Fibroblast of skin of scalp (primary cell): ENCODE measurements at regions not wholly inside any gene's neighbourhood (a gene's known extent, or its start where the extent isn't known, plus 50 kb on each side); places are given as distances from the start of the nearest gene placed in this dataset.
A peak's percentile ranks its signal among the peaks of the same experiment; 100 is the strongest.
"Not testable (repeated sequence)": the region's sequence is repeated elsewhere in the genome, so short reads cannot be mapped to it uniquely, and the experiment has no call there.

Experiments
- DNase-seq: peaks from one replicate; pipeline ENCODE4 v3.0.0-alpha.2; 2013

DNA sequence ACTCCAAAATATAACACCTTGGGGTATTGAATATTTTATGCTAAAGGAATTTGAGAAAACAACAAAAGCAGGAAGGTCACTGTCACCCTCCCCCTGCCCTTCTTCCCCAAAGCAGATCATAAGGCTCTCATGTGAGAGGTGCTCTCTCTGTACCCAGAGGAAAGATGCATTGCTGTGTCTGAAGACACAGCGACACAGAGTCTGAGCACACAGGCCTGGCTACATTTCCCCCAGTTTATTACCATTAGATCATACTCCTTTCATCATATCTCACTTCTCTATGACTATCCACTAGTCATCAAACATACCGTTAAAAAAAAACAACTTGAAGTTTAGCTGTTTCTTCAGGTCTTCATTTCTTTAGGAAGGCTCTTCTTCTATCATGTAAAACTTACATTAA lies 127.1 kb downstream of the PPIAL4G start:
- DNase-seq: no peak

DNA sequence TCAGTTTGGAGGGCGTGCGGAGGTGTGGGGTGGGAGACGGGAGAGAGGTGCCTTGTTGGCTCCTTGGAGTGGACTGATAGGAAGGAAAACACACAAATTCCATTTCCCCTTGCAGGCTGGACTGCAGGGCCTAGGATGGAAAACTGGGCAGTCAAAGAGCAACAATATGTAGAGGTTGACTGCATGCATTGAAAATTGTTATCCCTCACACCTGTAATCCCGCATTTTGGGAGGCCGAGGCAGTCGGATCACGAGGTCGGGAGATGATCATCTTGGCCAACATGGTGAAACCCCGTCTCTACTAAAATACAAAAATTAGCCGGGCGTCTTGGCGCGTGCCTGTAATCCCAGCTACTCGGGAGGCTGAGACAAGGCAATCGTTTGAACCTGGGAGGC lies 128.2 kb downstream of the PPIAL4G start:
- no peak for DNase-seq

DNA sequence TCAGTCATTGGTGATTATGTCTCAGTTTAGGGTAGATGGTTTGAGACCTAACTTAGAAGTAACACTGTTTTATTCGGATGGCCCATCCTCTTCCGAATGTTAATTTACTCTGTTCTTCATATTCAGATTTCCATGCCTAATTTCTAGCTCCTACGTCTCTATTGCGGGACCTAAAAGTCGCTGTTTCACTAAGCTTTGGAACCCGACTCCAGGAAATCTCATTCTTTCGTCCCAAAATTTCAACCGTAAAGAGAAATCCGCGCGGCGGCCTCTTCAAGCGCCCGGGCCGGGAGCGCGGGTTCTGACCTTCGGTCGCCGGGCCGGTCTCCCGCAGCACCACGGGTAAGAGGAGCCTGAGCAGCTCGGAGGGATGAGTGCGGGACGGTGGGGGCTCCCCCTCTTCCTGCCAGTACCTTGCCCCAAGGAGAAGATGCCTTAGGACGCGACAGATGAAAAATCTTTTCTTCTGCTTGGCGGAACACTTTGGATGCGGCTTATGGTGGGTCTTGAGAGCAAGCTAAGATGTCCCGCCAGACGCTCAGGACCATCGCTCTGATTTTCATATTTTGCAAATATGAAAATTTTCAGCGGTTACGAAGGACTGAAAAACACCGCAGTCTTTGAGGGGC lies 128.7 kb downstream of the PPIAL4G start:
- no peak for DNase-seq

DNA sequence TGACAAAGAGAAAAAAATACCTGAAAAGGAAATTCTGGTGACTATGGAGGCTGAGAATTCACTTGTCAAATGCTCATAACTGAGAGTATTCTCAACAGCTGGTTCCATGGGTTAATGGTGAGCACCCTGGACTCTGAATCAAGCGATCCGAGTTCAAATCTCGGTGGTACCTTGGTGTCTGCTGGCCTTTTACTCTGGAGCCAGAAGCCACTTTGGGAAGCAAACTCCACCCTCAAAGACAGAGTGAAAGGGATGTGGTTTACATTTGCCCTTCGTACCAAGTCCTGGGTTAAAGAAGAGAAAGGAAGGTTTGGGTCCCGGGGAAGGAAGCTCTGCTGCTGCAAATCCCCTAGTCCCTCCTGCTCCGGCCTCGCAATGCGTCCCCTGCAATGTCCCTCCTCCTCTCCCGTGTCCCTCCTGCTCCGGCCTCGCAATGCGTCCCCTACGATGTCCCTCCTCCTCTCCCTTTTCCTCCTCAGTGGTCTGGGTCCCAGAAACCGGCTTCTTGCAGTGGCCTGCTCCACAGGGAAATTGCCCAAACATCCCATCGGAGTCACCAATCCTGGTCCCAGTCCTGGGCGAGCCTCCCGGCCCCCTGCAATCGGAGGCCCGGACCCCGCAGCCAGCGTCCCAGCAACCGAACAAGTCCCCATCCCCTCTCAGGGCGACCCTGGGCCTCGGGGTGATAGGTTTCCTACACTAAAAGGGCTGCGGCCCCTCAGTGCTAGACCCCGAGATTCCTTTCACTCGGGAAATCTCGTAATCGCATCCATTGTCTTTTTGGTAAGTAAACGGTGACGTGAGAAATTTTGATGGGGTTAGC lies 129.4 kb downstream of the PPIAL4G start:
- DNase-seq: peak; percentile 75

DNA sequence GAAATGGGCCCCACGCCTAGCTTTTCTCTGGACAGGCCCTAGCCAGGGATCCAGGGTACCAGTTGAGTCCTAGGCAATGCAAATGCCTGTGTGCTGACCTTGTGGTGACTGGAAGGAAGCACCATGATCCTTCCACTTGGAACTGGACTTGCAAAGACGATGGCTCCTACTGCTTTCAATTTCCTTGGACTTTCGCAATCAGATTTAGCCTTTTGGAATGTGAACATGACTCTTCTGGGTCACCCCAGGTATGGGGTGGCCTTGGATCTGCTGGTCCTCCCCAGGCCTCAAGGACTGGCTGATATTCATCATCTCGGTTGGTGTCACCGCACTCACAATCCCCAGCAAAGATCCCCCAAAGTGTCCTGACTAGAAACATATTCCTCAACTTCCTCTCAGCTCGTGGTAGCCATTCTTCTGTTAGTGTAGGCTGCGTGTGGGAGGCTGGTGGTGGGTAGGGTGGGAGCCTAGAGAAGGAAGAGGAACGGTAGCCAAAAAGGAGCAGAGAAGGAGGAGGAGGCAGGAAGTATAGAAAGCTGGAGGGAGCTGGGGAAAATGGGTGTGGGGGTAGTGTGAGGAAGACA lies 130.5 kb downstream of the PPIAL4G start:
- DNase-seq: no peak

DNA sequence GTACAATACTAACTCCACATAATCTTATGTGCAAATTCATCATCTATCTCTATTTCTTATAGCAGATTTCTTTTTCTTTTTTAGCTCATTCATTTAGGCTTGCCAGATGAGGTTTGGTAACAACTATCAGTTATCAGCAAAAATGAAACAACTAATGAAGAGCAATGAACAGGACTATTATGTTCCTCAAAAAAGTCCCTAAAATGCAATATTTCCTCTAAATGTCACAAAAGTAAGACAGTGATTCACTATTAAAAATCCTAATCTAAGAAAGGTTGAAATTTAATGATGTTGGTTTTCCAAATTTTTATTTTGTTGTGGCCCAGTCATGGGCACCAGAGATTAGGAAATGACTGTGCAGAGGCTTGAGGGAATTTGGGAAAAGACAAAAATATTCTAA lies 135.3 kb downstream of the PPIAL4G start:
- DNase-seq: no peak

DNA sequence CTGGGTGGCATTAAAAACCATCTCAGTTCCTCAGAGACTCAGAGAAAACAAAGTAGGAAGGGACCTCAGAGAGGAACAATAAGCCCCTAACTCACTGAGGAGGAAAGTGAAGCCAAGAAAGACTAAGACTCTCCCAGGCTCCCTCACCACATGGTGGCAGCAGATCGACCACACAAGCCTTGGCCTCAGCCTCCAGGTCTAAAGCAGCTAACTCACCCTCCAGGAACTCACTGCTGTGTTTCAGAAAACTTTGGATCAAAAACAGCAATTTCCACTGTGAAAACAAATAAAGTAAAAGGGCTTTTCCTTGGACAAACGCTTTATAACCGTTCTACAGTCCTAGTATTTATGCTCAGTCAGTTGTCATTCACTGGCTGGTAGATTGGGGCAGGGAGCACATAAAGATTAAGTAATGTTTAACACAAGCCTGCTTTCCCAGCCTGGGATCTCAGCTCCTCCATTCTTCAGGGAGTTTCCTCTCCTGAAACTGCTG lies 137.4 kb downstream of the PPIAL4G start:
- DNase-seq: peak; percentile 46

DNA sequence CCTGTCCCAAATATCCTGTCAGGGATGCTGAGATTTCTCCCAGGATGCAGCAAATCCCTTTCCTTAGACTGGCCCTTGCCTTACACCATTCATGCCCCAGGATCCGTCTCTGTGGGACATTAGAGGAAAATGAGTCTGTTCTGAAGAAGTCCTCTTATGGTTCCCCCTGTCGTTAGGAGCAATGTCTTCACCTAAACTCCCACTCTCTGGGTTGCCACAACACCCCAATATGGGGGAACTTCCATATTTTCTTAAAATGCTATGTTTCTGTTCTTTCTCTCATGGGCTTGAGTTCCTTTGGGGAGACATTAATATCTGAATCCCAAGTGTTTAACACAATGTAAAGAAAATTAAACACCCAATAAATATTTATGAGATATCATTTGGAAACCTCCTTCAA lies 138.5 kb downstream of the PPIAL4G start:
- DNase-seq: not testable (repeated sequence)

DNA sequence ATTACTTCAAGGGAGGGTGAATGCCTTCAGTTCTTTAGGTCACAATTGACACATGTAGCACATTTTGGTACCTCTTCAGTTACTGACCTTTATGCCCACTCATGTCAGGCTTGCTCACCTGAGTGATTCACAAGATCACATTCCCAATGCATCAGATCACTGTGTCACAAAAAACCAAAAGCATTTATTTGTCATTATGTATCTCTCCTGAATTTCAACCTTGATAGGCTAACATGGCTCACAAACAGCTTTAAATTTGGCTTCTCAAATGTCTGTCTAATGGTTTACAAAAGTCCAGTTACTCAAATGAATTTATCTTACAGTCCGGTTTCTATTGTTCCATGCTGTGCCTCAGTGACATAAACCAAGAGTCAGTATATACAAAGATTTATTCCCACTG lies 141.4 kb downstream of the PPIAL4G start:
- not testable (repeated sequence) for DNase-seq

DNA sequence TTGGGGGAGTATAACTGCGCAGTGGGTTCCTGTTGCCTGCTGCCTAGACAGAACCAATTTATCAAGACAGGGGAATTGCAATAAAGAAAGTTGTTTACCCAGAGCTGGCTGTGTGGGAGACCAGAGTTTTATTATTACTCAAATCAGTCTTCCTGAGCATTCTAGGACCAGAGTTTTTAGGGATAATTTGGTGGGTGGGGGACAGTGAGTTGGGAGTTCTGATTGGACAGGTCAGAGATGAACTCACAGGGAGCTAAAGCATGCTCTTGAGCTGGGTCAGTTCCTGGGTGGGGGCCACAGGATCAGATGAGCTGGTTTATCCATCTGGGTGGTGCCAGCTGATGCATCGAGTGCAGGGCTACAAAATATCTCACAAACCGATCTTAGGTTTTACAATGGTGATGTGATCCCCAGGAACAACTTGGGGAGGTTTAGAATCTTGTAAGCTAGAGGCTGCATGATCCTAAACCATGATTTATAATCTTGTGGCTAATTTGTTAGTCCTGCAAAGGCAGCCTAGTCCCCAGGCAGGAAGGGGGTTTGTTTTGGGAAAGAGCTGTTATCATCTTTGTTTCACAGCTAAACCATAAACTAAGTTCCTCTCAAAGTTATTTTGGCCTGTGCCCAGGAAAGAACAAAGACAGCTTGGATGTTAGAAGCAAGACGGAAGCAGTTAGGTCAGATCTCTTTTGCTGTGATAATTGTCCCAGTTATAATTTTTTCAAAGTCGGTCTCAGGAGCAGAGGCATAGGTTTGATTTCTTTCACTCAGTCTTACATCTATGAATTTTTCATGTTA lies 146.8 kb downstream of the PPIAL4G start:
- DNase-seq: not testable (repeated sequence)

DNA sequence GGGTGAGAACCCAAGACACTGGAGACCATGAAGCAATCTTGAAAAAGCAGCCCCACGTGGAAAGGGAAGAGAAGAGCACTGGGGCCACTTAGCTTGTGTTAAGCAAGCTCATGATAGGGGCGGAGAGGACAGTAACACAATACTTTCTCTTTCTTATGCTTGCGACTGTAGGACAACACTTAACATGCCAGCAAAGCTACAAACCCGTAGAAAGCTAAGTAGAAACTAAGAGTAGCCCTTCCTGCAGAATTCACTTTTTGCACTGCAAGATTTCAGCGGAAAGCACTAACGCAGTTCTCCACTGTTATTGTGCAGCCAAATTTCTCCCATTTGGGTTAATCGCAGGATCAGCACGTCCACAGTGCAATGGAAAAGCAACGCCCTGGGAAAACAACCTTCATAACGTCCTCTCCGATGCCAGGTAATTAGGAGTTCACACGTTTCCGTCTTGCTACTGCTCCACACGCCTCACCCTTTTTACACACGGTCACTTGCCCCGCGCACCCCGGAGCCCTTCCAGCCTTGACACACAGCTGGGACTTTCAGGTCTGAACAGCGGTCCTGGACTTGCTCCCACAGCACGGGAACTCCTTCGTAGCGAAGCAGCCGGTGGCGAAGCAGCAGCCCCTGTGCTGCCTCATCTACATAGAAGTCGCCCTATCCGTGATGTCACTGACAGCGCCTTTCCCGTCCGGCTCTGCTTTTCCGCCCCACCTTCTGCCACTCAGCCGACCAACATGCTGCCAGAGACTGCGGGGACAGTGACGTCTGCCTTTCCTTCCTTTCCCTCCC lies 148.6 kb downstream of the PPIAL4G start:
- DNase-seq: peak; percentile 93

DNA sequence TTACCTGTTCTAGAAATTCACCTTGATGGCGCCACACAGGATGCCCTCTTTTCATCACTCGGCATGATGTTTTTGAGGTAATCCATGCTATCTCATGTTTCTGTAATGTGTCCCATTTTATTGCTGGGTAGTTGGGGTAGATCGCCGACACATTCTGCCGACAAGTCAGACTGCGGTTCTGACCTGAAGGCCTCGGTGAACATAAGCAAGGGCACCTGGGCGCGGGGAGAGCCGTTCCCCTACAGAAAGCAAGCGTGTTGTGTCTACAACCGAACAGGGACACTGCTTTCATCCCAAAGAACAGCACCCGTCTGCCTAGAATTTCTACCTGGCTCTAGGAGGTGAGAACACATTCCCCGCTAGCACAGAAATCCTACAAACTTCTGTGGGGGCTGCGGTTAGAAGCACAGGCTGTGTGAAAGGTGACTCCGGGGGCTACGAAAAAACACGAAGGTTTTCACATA lies 149.2 kb downstream of the PPIAL4G start:
- no peak for DNase-seq

DNA sequence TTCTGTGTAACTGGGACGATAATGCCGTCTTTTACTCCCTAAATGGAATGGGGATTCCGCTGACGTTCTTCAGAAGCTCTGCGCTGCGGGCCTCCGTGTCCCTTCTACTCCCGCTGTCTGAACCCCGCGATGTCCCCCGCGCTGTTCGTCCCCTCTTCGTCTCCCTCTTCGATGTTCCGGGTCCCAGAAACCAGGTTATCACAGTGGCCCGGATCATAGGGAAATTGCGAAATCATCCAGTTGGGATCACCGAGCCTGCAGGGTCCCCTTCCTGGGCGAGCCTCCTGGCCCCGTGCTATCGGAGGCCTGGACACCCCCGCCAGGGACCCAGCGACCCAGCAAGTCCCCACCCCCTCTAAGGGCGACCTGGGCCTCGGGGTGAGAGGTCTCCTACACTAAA lies 154.2 kb downstream of the PPIAL4G start:
- no peak for DNase-seq

DNA sequence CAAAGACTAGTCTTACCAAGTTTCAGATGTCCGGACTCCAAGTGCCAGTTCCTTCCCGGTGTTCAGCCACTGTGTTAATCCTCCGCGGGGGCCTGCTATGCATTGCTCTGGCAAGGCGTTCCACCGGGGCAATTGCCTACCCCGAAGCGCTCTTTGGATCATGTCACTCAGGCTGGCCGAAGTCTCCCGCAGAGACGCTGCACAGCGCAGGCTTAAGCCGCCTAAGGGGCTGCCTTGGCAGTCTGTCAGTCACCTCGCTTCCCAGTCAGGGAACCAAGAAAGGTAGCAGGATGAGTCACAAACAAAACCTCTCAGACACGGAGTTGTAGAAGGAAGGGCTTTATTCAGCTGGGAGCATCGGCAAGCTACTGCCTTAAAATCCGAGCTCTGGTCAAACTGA lies 158.1 kb downstream of the PPIAL4G start:
- DNase-seq: not testable (repeated sequence)

DNA sequence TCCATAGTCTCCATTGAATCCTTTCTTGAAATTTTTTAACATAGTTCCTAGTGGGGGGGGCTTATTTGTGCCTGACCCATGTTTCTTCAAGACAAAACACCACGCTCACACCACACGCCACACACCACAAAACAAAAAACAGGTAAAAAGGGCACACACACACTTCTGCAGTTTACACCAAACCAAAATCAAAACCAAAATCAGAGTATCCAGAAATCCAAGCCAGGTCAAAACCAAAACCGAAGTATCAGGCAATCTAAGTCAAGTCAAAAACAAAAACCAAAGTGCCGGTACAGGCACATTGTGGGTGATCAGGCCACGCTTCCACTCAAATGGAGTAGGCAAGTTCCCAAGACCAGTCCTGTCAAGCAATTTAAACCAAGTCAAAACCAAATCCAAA lies 158.6 kb downstream of the PPIAL4G start:
- not testable (repeated sequence) for DNase-seq

DNA sequence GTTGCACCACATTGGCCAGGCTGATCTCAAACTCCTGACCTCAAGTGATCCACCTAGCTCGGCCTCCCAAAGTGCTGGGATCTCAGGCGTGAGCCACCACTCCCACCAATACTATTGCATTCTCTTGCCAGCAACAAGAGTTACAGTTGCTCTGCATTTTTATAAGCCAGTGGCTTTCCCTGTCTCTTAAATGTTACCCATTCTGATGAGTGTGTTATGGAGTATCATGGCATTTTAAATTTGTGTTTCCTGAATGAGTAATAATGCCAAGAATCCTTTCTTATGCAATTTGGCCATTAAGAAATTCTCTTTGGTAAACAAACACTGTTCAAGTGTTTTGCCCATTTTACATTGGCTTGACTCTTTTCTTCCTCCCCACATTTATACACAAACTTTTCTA lies 163.0 kb downstream of the PPIAL4G start:
- DNase-seq: not testable (repeated sequence)

DNA sequence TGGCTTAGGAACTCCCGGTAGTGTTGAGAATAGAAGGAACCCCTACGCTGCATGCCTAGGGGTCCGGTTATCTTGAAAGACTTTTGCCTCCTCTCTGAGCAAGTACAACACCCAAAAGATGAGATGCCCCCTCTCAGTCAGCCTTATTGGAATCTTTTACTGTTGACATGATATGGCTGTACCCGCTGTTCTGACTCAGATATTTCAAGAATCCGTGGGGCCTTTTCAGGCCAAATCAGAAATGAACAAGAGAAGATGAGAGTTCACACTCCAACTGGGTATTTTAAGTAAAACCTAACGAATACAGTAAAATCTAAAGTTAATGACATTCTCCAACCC lies 164.2 kb downstream of the PPIAL4G start:
- DNase-seq: no peak

DNA sequence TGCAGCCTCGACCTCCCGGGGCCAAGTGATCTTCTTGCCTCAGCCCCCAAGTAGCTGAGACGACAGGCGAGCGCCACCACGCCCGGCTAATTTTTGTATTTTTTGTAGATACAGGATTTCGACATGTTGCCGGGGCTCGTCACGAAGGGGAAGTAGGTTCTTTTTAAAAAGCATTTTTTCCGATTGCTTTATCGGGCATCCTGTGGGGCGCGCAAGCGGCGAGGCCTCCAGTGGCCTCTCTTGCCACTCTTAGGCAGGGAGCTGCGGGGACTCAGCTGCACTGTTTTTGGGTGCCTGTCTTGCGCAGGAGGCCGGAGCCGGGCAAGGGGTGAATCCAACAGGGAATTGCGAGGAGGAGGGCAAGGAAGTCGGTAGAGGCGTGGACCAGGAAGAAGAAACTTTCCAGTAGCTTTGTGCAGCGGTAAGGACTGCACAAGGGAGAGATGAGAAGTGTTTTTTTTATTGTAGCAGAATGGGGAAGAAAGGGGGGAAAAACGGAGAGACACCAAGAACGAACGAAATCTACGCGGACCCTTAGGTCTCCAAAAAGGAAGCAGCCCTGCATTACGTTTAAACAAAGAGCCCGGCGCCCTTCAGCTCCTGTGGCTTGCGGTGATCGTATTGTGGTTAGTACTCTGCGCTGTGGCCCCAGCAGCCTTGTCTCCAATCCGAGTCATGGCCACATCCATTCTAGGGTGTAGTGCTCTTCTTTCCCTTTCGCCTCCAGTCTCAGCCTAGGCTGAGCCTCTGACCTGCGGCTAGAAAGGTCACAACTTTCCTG lies 164.8 kb downstream of the PPIAL4G start:
- no peak for DNase-seq

DNA sequence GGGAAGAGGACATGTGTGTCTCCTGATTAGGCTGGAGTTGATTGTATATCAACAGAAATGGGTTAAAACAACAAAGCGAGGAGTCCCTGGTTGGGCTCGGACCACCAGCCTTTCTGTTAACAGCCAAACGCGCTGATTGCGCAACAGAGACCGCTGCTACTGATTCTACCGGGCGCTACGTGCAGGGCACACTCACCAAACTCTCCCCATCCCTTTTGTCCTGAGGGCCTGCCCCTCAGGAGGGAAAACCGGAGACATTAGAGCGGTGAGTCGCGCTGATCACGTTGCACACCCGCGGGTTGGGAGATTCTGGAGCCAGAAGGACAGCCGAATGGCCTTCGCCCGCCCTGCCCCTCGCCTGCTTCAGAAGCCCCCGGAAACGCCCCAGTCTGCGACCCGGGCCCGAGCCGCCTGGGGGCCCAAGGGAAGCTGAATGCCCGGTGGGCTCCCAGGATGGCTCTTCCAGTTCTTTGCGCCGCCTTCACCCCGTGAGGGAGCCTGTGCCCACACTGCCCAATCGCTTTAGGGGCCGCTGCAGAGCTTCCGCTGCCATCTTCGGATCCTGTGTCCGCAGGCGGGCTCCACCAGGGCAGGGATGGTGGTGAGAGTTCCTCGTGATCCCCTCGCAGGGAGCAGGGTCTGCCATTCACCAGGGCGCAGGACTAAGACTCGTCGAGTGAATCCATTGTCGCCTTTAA lies 165.4 kb upstream of the NBPF11 start:
- no peak for DNase-seq

DNA sequence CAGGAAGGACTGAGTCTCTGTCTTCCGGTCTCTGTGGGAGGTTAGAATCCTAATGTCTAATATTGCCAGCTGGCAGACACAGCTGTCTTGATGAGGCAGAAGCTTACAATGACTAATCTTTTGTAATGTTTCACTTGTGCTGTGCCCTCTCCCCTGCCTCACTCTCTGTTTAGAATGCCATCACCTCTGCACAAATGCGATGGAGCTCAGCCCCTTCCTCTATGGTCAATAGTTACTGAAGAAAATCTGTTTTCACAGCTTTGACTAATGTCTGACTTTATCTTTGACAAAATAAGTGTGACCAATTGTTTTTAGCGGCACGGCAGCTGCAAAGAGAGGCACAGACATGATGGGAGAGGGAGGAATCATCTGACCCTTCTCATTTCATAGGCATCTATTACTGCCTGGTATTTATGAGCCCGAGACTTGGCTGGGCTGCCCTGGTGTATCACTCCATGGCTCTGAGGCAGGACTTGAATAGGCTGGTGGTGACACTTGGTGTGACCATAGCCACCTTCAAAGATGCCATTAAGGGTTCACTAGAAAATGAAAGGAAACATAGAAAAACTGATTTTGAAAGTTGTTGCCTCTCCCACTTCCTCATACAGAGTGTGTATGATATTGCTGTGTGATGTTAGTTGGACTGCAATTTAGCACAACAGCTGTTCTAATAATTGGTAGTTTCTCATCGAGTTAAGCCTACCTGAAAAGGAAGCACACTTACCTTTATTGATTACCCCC lies 163.2 kb upstream of the NBPF11 start:
- peak; percentile 42 for DNase-seq
